T-helper 1 cell treated with Interleukin-12 subunit alpha and Interleukin-12 subunit beta and Interleukin-4 antibody, amounts not matched to agents 30 μg/mL and 1 μg/mL, for 36 hours (primary cell): ENCODE measurements at regions not wholly inside any gene's neighbourhood (a gene's known extent, or its start where the extent isn't known, plus 50 kb on each side); places are given as distances from the start of the nearest gene placed in this dataset.
"Not testable (repeated sequence)": the region's sequence is repeated elsewhere in the genome, so short reads cannot be mapped to it uniquely, and the experiment has no call there.

ENCODE experiments used
- H3K27ac Mint-ChIP-seq: one replicate; pipeline ENCODE4 v1.8.0; 2021; ENCODE audit warnings: mild to moderate bottlenecking, mixed read lengths
- H3K27me3 Mint-ChIP-seq: one replicate; pipeline ENCODE4 v1.8.0; 2021; ENCODE audit warnings: low read depth, mixed read lengths
- H3K36me3 Mint-ChIP-seq: one replicate; pipeline ENCODE4 v1.8.0; 2021; ENCODE audit warnings: low read depth, mixed read lengths
- H3K4me1 Mint-ChIP-seq: one replicate; pipeline ENCODE4 v1.8.0; 2021; ENCODE audit warnings: low read depth, mixed read lengths
- H3K4me3 Mint-ChIP-seq: one replicate; pipeline ENCODE4 v1.8.0; 2021; ENCODE audit warnings: mild to moderate bottlenecking, moderate library complexity, mixed read lengths
- H3K9me3 Mint-ChIP-seq: one replicate; pipeline ENCODE4 v1.8.0; 2021; ENCODE audit warnings: mixed read lengths

DNA sequence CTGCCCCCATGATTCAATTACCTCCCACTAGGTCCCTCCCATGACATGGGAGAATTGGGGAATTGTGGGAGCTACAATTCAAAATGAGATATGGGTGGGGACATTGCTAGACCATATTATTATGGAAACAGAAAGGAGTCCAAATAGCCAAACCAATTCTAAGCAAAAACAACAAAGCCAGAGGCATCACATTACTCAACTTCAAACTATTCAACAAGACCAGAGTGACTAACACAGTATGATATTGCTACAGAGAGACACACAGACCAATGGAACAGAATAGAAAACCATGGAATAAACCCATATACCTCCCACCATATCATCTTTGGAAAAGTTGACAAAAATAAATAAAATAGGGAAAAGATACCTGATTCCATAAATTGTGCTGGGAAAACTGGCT lies 710.5 kb upstream of the CDH9 start:
- H3K4me1 Mint-ChIP-seq, result no peaks in the 10 kb centered on the region
- H3K27me3 Mint-ChIP-seq, result no peaks in the 10 kb centered on the region
- H3K27ac Mint-ChIP-seq, result no peak overlapping the region
- peaks cover 53% of the 10 kb centered on the region for H3K9me3 Mint-ChIP-seq
- H3K36me3 Mint-ChIP-seq, result no peaks in the 10 kb centered on the region
- no peak overlapping the region for H3K4me3 Mint-ChIP-seq

DNA sequence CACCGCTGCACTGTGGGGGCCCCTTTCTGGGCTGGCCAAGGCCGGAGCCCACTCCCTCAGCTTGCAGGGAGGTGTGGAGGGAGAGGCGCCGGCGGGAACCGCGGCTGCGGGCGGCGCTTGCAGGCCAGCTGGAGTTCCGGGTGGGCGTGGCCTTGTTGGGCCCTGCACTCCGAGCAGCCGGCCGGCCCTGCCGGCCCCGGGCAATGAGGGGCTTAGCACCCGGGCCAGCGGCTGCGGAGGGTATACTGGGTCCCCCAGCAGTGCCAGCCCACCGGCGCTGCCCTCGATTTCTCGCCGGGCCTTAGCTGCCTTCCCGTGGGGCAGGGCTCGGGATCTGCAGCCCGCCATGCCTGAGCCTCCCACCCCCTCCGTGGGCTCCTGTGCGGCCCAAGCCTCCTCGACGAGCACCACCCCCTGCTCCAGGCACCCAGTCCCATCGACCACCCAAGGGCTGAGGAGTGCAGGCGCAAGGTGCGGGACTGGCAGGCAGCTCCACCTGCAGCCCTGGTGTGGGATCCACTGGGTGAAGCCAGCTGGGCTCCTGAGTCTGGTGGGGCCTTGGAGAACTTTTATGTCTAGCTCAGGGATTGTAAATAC lies 705.1 kb upstream of the CDH9 start:
- not testable (repeated sequence) for H3K4me1 Mint-ChIP-seq, H3K27ac Mint-ChIP-seq, H3K36me3 Mint-ChIP-seq, H3K4me3 Mint-ChIP-seq, H3K27me3 Mint-ChIP-seq
- H3K9me3 Mint-ChIP-seq, result peaks cover 45% of the 10 kb centered on the region

DNA sequence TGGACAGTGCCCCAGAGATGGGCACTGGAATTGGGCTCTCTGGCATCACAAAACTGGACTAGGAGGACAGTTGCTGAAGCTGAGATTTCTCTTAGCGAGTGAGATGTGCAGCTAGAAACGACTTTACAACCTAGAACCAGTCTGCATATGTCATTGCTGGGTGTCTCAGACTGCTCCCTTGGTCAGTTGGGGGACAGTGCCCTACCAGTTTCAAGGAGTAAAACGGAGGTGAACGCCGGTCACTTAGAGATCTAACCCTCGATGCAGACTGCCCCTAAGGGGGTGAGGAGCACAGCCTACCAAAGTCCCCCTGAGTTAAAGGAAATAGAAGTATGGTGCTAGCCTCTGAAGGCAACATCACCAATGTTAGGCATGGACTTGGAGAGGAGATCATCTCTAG lies 704.4 kb upstream of the CDH9 start:
- H3K4me3 Mint-ChIP-seq, result no peak overlapping the region
- H3K36me3 Mint-ChIP-seq, result no peaks in the 10 kb centered on the region
- H3K4me1 Mint-ChIP-seq, result no peaks in the 10 kb centered on the region
- no peaks in the 10 kb centered on the region for H3K27me3 Mint-ChIP-seq
- peaks cover 38% of the 10 kb centered on the region for H3K9me3 Mint-ChIP-seq
- no peak overlapping the region for H3K27ac Mint-ChIP-seq

DNA sequence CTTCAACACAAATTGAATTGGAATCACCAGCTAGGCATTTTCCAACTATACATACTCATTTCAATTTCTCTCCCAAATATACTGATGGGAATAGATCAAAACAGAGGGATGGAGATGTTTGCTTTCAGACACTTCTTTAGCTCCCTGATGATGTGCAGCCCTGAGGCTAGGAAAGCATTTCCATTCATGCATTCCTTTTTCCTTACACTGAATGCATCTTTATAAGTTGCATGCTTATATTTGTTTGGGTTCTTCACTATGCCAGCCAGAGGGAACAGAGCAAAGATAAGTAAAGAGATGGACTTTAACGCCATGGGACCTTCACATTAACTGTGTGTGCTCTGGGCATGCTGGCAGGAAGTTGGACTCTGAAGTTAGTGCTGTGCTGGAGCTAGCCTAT lies 696.5 kb upstream of the CDH9 start:
- Mint-ChIP-seq H3K4me3 (no peak overlapping the region), H3K4me1 (no peaks in the 10 kb centered on the region), H3K9me3 (no peaks in the 10 kb centered on the region), H3K36me3 (no peaks in the 10 kb centered on the region), H3K27me3 (no peaks in the 10 kb centered on the region), H3K27ac (no peak overlapping the region)

DNA sequence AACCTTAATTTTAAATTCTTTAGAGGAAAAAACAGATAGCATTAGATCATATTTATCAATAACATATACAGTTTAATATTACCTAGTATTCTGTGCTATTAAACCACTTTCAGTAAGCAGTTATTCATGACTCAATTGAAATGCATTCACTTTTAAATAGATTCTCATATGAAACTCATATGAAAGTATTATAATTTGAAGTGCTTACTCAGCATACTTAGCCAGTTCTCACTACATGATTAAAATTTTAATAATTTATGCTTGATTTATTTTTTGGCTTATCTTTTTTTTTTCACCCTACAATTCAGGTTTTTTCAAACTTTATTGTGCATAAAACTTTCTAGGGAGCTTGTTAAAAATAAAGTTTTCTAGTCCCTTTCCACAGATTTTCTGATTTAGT lies 694.9 kb upstream of the CDH9 start:
- H3K4me3 Mint-ChIP-seq, result no peak overlapping the region
- H3K4me1 Mint-ChIP-seq, result no peaks in the 10 kb centered on the region
- H3K36me3 Mint-ChIP-seq, result no peaks in the 10 kb centered on the region
- no peaks in the 10 kb centered on the region for H3K27me3 Mint-ChIP-seq
- H3K27ac Mint-ChIP-seq, result no peak overlapping the region
- H3K9me3 Mint-ChIP-seq, result no peaks in the 10 kb centered on the region

DNA sequence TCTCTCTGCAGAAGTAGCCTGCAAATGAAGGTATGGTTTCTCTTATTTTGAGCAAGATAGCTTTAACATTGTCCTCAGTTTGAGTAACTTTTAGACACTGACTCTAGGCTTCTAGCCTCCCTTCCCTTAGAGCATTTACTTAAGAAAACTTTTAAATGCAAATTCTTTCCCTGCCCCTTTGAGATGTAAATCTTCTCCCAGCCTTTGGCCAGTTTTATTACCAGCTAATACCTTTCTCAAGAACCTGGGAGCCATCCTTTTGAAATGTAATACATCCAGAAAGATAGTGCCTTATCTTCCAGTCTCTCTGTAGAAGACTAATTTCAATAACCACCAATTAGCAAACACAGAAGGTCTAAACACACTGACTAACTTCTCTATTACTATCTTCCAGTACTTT lies 688.9 kb upstream of the CDH9 start:
- no peaks in the 10 kb centered on the region for H3K36me3 Mint-ChIP-seq
- no peak overlapping the region for H3K4me3 Mint-ChIP-seq
- no peaks in the 10 kb centered on the region for H3K4me1 Mint-ChIP-seq
- no peaks in the 10 kb centered on the region for H3K27me3 Mint-ChIP-seq
- no peaks in the 10 kb centered on the region for H3K9me3 Mint-ChIP-seq
- H3K27ac Mint-ChIP-seq, result no peak overlapping the region

DNA sequence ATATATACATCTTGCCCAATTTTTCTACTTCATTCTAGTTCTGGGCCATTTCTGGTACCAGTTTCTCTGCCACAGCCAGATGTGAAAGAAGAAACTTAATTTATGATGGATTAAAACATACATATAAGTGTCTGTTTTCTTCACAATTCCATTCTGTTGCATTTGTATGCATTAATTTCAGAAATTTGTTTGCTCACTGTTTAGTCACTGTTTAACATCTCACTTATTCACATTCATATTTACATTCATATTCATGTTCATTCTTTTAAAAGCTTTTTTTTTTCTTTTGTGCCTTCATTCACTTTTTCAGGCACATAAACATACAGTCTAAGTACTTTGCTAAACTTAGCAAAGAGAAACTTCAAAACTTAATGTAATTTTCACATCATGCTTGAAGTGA lies 684.0 kb upstream of the CDH9 start:
- Mint-ChIP-seq H3K4me3 (no peak overlapping the region), H3K36me3 (no peaks in the 10 kb centered on the region), H3K27me3 (no peaks in the 10 kb centered on the region), H3K27ac (no peak overlapping the region), H3K4me1 (no peaks in the 10 kb centered on the region), H3K9me3 (peaks cover 4% of the 10 kb centered on the region)

DNA sequence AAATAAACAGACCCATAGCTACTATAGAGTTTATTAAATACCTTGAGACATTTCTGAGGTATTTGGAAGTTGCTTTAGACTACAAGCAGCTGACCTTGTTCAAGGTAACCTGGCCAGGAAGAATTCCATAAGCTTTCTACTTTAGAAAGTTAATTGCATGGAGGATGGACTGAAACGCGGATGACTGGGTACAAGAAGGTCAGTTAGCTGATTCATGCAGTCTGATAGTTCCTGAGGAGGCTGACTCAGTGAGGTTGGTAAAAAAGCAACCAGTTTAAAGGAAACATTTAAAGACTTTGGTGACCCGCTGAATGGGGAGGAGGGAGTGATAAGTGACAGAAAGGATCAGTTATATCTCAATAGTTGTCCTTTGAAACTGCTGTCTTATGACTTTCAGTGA lies 670.1 kb upstream of the CDH9 start:
- Mint-ChIP-seq H3K27me3 (no peaks in the 10 kb centered on the region), H3K36me3 (no peaks in the 10 kb centered on the region), H3K4me3 (no peak overlapping the region), H3K4me1 (no peaks in the 10 kb centered on the region), H3K9me3 (peaks cover 16% of the 10 kb centered on the region), H3K27ac (no peak overlapping the region)

DNA sequence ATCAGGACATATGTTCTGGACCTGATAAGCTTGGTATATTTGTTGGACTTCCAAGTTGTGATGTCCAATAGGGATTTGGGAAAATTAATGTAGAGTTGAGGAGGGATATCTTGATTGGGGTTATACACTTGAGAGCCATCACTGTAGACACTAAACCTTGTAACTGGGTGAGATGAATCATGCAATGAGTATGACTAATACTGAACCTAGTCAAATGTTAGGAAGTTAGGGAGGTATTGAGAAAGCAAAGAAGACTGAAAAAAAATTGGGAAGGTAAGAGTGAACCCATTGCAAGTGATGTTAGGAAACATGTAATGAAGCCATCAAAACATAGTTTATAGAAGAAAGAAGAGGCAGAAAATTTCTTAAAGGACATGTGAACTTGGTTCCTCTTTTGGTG lies 668.4 kb upstream of the CDH9 start:
- no peak overlapping the region for H3K27ac Mint-ChIP-seq
- no peaks in the 10 kb centered on the region for H3K4me1 Mint-ChIP-seq
- H3K9me3 Mint-ChIP-seq, result peaks cover 26% of the 10 kb centered on the region
- no peaks in the 10 kb centered on the region for H3K27me3 Mint-ChIP-seq
- no peak overlapping the region for H3K4me3 Mint-ChIP-seq
- H3K36me3 Mint-ChIP-seq, result no peaks in the 10 kb centered on the region

DNA sequence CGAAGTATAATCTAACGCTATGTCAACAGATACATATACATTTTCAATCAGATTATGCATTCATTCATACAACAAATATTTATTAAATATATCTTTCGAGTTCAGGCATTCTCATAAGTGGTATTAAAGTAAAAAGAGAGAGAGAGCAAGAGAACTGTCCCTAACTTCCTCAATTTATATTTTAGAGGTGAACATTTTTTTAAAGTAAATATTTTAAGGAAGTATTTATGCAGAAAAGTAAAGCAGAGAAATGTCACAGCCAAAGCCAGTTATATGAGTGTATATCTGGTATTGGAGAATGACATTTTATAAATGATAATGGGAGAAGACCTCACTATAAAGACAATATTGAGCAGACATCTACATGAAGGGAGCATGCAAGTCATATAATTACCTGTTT lies 667.3 kb upstream of the CDH9 start:
- H3K4me3 Mint-ChIP-seq, result no peak overlapping the region
- no peaks in the 10 kb centered on the region for H3K27me3 Mint-ChIP-seq
- peaks cover 21% of the 10 kb centered on the region for H3K9me3 Mint-ChIP-seq
- no peak overlapping the region for H3K27ac Mint-ChIP-seq
- H3K4me1 Mint-ChIP-seq, result no peaks in the 10 kb centered on the region
- H3K36me3 Mint-ChIP-seq, result no peaks in the 10 kb centered on the region

DNA sequence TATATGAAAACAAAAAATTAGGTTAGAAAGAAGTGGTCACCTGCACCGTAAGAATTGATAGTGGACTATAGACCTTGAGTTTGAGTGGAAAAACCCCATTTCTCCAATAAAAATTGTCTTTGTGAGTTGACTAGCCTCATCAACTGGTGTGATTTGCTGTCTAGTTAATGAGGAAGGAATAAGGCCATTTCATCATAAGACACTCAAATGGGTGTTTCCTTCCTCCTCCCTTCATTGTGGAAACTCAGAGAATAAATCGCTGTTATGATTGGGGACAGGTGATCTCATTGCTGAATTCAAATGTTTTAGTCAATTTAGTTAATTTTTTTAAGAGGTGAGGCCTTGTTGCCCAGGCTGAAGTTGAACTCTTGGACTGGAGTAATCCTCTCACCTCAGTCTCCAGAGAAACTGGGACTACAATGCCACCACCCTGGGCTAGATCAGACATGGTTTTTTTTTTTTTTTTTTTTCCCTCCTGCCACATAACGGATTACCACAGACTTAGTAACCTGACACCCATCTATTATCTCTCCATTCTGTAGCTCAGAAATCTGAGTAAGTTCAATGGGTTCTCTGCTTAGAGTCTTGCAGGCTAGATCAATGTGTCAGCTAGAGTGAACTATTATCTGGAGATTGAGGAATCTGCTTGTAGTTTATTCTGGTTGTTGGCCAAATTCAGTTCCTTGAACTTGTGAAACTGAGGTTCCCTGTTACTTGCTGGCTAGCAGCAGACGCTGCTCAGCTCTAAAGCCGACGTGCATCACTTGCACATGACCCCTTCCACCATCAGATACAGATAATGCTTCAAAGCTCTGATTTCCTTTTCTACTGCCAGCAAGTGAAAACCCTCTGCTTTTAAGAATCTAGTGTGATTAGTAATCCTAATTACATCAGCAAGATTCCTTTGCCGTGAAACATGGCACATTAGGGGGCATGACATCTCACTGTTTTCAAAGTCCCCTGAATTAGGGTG lies 663.8 kb upstream of the CDH9 start:
- H3K4me3 Mint-ChIP-seq, result no peak overlapping the region
- no peak overlapping the region for H3K27ac Mint-ChIP-seq
- H3K4me1 Mint-ChIP-seq, result no peaks in the 10 kb centered on the region
- no peaks in the 10 kb centered on the region for H3K27me3 Mint-ChIP-seq
- H3K9me3 Mint-ChIP-seq, result peaks cover 28% of the 10 kb centered on the region
- H3K36me3 Mint-ChIP-seq, result no peaks in the 10 kb centered on the region

DNA sequence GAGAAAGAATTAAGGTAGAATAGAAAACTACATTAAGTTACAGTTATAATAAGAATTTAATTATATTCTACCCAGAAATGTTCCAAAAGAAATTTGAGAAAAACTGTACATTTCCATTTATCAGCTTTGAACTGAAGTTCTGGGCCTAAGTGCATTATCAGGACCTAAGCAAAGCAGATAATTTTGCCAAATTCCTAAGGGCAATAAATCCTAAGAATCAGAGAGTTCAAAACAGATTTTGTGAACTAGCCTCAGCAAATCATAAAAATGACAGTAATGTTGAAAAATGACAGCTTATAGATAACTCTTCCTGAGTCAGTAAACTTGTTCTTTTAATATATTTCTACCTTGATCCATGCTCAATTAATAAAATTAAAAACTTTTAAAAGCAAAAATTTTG lies 662.1 kb upstream of the CDH9 start:
- H3K4me1 Mint-ChIP-seq, result no peaks in the 10 kb centered on the region
- no peak overlapping the region for H3K27ac Mint-ChIP-seq
- H3K9me3 Mint-ChIP-seq, result peaks cover 28% of the 10 kb centered on the region
- no peaks in the 10 kb centered on the region for H3K27me3 Mint-ChIP-seq
- H3K36me3 Mint-ChIP-seq, result no peaks in the 10 kb centered on the region
- no peak overlapping the region for H3K4me3 Mint-ChIP-seq

DNA sequence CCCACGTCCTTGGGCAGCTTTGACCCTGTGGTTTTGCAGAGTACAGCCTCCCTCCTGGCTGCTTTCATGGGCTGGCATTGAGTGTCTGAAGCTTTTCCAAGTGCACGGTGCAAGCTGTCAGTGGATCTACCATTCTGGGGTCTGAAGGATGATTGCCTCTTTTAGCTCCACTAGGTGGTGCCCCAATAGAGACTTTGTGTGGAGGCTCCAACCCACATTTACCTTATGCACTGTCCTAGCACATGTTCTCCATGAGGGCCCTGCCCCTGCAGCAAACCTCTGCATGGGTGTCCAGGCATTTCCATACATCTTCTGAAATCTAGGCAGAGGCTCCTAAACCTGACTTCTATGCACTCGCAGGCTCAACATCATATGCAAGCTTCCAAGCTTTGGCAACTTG lies 644.2 kb upstream of the CDH9 start:
- H3K27ac Mint-ChIP-seq, result no peak overlapping the region
- H3K36me3 Mint-ChIP-seq, result no peaks in the 10 kb centered on the region
- H3K4me3 Mint-ChIP-seq, result no peak overlapping the region
- H3K27me3 Mint-ChIP-seq, result no peaks in the 10 kb centered on the region
- peaks cover 28% of the 10 kb centered on the region for H3K9me3 Mint-ChIP-seq
- no peaks in the 10 kb centered on the region for H3K4me1 Mint-ChIP-seq

DNA sequence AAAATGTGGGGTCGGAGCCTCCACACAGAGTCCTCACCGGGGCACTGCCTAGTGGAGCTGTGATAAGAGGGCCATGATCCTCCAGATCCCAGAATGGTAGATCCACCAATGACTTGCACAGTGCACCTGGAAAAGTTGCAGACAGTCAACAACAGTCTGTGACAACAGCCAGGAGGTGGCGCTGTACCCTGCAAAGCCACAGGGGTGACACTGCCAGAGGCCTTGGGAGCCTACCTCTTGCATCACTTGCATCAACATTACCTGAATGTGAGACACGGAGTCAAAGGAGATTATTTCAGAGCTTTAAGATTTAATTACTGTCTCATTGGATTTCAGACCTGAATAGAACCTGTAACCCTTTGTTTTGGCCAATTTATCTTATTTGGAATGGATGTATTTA lies 614.1 kb upstream of the CDH9 start:
- Mint-ChIP-seq H3K4me3 (no peak overlapping the region), H3K27ac (no peak overlapping the region), H3K27me3 (no peaks in the 10 kb centered on the region), H3K4me1 (no peaks in the 10 kb centered on the region), H3K36me3 (no peaks in the 10 kb centered on the region), H3K9me3 (peaks cover 34% of the 10 kb centered on the region)

DNA sequence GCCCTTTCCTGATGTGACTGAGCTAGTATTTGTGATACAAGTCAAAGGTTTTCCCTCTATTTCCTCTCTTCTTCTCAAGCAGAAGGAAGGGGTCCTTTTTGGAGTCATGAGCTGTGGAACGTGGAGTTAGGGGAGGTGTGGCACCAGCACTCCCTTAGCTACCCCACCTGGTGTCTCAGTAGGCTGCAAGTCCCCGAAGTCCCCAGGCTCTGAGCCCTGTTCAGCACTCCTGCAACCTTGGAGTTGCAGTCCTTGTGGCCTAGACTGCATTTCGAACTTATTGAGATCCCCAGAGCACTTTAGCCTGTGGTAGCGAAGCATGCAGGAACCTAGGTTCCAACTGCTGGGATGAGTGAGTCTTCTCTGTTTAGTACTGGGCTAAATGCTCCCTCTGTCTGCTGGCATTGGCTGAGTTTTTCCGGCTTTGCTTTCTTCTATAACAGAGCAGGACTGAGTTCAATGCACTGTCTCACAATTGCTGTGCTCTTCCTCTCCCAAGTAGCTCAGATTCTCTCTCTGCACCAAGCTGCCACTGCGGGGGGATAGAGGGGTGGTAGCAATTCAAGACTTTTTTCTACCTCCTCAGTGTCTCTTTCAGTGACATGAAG lies 600.7 kb upstream of the CDH9 start:
- Mint-ChIP-seq H3K27ac (no peak overlapping the region), H3K9me3 (peaks cover 23% of the 10 kb centered on the region), H3K27me3 (no peaks in the 10 kb centered on the region), H3K4me1 (no peaks in the 10 kb centered on the region), H3K36me3 (no peaks in the 10 kb centered on the region), H3K4me3 (no peak overlapping the region)
